Calu3 (cell line): ENCODE measurements at regions not wholly inside any gene's neighbourhood (a gene's known extent, or its start where the extent isn't known, plus 50 kb on each side); places are given as distances from the start of the nearest gene placed in this dataset.

Source experiments
- BruUV-seq: library from RNA; stranded (reverse); fragments of 400-500 nt; replicated peaks from 2 replicates; lab custom pipeline; 2021; lab: Mats Ljungman, UMichigan
- CTCF ChIA-PET: fragments of 300-600 bp; sonication (Branson Sonifier 250); formaldehyde crosslinking; loops from one replicate; lab custom pipeline; 2022; ENCODE audit warnings: antibody characterized with exemption; lab: Charles Lee
- DNase-seq: peaks from one replicate; pipeline ENCODE4 v3.0.0; 2022
- H3K27ac Mint-ChIP-seq: one replicate; pipeline ENCODE4 v1.8.0; 2022; ENCODE audit warnings: mixed read lengths; ENCODE audit not compliant: unreplicated experiment
- H3K27me3 Mint-ChIP-seq: one replicate; pipeline ENCODE4 v1.8.0; 2022; ENCODE audit warnings: mixed read lengths; ENCODE audit not compliant: unreplicated experiment
- H3K36me3 Mint-ChIP-seq: one replicate; pipeline ENCODE4 v1.8.0; 2022; ENCODE audit warnings: mild to moderate bottlenecking, moderate library complexity, mixed read lengths; ENCODE audit not compliant: insufficient read depth, unreplicated experiment
- H3K4me1 Mint-ChIP-seq: one replicate; pipeline ENCODE4 v1.8.0; 2022; ENCODE audit warnings: mild to moderate bottlenecking, low read depth, mixed read lengths; ENCODE audit not compliant: unreplicated experiment
- H3K4me3 Mint-ChIP-seq: one replicate; pipeline ENCODE4 v1.8.0; 2022; ENCODE audit warnings: mild to moderate bottlenecking, low read depth, moderate library complexity, mixed read lengths; ENCODE audit not compliant: unreplicated experiment
- H3K9me3 Mint-ChIP-seq: one replicate; pipeline ENCODE4 v1.8.0; 2022; ENCODE audit warnings: low read depth, mixed read lengths; ENCODE audit not compliant: unreplicated experiment
- intact Hi-C: fragments of 100-400 bp; cut with micrococcal nuclease; formaldehyde crosslinking; loops from one replicate; pipeline ENCODE4 v1.10.0; 2022; ENCODE audit not compliant: unreplicated experiment
- TF ChIP-seq, protein P1 (sequence below): fragments of 200-600 bp; IDR thresholded peaks from one replicate; pipeline ENCODE4 v1.8.0; 2022; ENCODE audit warnings: antibody characterized with exemption; ENCODE audit not compliant: unreplicated experiment

DNA sequence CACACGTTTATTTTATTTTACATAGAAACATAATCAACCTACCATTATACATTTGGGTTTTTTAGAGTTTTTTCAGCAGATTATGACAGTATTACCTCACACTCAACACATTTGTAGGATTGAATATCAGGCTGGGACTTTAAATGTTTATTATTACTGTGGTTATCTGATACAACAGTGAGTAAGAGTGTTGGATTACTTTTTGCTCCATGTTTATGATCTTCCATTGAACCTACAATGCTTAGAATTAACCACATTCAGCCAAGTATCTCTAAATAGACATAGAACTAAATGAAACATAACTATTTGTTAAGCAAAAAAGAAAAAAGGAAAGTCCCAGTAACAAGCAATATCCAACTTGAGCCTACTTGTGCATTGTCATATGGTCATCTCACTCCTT is 607.4 kb upstream of the PITX2 start:
- Mint-ChIP-seq H3K9me3 (no peaks in the 10 kb centered on the region), H3K36me3 (no peaks in the 10 kb centered on the region), H3K4me1 (no peaks in the 10 kb centered on the region), H3K27me3 (no peaks in the 10 kb centered on the region), H3K4me3 (no peak overlapping the region), H3K27ac (no peak overlapping the region)
- no TSS peak for BruUV-seq
- DNase-seq: no peak
- CTCF ChIA-PET: no interaction called here
- intact Hi-C loops: no loop called here
- TF ChIP-seq, protein P1, sequence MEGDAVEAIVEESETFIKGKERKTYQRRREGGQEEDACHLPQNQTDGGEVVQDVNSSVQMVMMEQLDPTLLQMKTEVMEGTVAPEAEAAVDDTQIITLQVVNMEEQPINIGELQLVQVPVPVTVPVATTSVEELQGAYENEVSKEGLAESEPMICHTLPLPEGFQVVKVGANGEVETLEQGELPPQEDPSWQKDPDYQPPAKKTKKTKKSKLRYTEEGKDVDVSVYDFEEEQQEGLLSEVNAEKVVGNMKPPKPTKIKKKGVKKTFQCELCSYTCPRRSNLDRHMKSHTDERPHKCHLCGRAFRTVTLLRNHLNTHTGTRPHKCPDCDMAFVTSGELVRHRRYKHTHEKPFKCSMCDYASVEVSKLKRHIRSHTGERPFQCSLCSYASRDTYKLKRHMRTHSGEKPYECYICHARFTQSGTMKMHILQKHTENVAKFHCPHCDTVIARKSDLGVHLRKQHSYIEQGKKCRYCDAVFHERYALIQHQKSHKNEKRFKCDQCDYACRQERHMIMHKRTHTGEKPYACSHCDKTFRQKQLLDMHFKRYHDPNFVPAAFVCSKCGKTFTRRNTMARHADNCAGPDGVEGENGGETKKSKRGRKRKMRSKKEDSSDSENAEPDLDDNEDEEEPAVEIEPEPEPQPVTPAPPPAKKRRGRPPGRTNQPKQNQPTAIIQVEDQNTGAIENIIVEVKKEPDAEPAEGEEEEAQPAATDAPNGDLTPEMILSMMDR: no peak

DNA sequence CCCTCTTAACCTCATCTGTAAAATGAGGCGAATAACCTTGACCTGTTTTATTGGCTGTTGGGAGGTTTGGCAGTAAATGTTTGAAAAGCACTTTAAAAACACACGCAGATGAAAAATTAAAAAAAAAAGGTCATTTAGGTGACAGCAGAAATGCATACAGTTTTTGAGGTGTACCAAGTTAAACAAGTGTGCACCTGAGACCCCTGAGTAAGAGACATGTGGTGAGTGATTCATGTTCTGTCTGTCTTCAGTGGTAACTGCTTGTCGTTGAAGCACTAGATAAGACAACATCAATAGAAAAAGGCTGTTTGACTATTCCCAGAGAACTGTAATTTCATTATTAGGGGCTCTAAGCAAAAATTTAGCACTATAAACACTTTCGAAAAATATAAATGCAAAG is 608.4 kb upstream of the PITX2 start:
- no peak for DNase-seq
- no peaks in the 10 kb centered on the region for H3K27me3 Mint-ChIP-seq
- TF ChIP-seq, protein P1: no peak
- CTCF ChIA-PET: no interaction called here
- intact Hi-C loops: no loop called here
- no peaks in the 10 kb centered on the region for H3K9me3 Mint-ChIP-seq
- H3K27ac Mint-ChIP-seq: no peak overlapping the region
- BruUV-seq: no TSS peak
- H3K4me1 Mint-ChIP-seq: no peaks in the 10 kb centered on the region
- no peaks in the 10 kb centered on the region for H3K36me3 Mint-ChIP-seq
- H3K4me3 Mint-ChIP-seq: no peak overlapping the region

DNA sequence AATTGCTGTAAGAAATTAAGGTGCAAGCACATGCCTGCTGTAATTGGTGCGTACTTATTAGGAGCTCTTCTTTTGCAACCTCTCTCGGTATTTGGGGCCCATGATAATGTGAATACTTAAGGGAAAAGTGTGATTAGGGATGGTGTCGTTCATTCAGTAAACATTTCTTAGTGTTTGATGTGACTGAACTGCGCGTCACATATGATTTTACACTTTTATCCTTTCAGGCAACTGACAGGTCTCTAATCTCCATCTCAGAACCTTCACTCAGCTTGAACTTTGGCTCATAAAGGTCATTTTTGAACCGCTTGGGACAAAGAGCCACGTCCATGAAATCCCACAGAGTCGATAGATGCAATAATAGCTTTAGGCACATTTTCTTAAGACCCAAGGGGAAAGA is 612.1 kb upstream of the PITX2 start:
- H3K9me3 Mint-ChIP-seq: no peaks in the 10 kb centered on the region
- TF ChIP-seq, protein P1: no peak
- intact Hi-C loops: no loop called here
- H3K27ac Mint-ChIP-seq: no peak overlapping the region
- H3K27me3 Mint-ChIP-seq: no peaks in the 10 kb centered on the region
- no peak for DNase-seq
- H3K4me3 Mint-ChIP-seq: no peak overlapping the region
- H3K36me3 Mint-ChIP-seq: no peaks in the 10 kb centered on the region
- no peaks in the 10 kb centered on the region for H3K4me1 Mint-ChIP-seq
- BruUV-seq: no TSS peak
- CTCF ChIA-PET: no interaction called here

DNA sequence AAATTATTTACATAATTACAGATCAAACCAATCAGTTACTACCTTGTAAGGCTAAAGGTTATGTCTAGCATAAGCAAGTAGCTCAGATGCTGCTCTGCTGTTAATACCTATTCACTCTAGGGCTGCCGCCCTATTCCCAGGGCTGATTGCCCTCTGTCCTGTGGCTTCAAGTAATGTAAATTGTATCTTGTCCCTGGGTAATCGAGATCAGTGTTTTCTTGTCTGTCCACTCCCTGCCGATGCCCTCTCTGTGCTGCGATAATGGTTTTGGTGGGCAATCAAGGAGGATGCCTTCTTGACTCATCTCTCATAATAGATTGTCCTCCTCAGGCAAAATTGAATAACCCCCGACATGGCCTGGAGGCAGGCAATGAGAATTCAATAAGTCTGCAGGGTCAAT is 641.0 kb upstream of the PITX2 start:
- TF ChIP-seq, protein P1: no peak
- no peaks in the 10 kb centered on the region for H3K9me3 Mint-ChIP-seq
- intact Hi-C loops: no loop called here
- no peaks in the 10 kb centered on the region for H3K27me3 Mint-ChIP-seq
- no TSS peak for BruUV-seq
- DNase-seq: no peak
- H3K4me1 Mint-ChIP-seq: no peaks in the 10 kb centered on the region
- H3K27ac Mint-ChIP-seq: no peak overlapping the region
- CTCF ChIA-PET: no interaction called here
- H3K4me3 Mint-ChIP-seq: no peak overlapping the region
- H3K36me3 Mint-ChIP-seq: no peaks in the 10 kb centered on the region
